ENCODE measurements at regions not wholly inside any gene's neighbourhood (a gene's known extent, or its start where the extent isn't known, plus 50 kb on each side); places are given as distances from the start of the nearest gene placed in this dataset.
"Not testable (repeated sequence)": the region's sequence is repeated elsewhere in the genome, so short reads cannot be mapped to it uniquely, and the experiment has no call there.

DNA sequence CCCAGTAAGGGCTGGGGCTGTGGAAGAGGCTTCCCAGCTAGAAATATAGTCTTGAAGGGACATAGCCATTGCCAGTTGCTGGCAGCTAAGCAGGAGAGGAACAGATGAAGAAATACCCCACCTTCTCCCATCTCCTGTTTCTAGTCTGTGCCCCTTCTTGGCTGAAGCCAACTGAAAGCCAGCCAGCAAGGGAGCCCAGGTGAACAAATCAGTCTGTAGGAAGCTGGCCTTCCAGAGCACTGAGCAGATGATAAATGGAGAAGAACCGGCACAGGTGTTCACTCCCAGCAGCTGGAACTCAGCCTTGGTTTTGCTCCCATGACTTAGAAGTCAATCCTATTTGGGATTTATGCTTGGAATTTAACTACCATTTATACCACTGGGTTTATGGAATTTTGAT lies 69.2 kb upstream of the DHX40 start:
- DNase-seq: no peak

DNA sequence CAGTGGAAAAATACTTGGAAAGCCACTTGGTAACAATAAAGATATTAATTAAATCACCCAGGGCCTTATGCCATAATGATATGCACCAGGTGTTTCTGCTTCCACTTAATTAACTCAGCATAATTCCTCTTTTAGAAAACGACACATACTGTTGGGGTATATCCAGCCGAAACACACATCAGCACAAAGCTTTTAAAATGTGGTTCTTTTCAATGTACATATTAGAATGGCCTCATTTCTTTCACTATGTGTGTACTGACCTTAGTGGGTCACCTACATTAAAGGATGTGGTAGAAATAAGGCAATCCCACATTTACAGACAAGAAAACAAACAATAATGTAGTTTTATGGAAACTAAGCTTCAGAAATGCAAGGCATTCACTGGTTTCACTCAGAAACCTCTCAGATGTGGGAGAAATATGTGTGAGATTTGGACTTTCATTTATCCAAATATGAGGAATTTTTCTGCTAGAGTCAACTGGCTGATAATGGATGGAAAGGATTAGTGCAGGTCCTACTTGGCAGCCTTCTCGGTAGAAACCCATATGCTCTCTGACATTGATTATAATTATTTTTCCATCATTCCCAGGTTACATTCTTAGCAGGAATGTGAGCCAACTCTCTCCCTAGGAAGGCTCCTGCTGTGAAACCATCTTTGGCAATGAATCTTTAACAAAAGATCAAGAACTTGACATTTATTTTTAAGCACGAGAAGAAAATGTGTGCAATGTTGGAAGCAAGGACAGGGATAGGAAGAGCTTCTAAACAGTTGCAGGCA lies 66.7 kb upstream of the DHX40 start:
- no peak for DNase-seq

DNA sequence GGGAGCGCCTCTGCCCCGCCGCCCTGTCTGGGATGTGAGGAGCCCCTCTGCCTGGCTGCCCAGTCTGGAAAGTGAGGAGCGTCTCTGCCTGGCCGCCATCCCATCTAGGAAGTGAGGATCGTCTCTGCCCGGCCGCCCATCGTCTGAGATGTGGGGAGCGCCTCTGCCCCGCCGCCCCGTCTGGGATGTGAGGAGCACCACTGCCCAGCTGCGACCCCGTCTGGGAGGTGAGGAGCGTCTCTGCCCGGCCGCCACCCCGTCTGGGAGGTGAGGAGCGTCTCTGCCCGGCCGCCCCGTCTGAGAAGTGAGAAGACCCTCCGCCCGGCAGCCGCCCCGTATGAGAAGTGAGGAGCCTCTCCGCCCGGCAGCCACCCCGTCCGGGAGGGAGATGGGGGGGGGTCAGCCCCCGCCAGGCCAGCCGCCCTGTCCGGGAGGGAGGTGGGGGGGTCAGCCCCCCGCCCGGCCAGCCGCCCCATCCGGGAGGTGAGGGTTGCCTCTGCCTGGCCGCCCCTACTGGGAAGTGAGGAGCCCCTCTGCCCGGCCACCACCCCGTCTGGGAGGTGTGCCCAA lies 65.2 kb upstream of the DHX40 start:
- not testable (repeated sequence) for DNase-seq

DNA sequence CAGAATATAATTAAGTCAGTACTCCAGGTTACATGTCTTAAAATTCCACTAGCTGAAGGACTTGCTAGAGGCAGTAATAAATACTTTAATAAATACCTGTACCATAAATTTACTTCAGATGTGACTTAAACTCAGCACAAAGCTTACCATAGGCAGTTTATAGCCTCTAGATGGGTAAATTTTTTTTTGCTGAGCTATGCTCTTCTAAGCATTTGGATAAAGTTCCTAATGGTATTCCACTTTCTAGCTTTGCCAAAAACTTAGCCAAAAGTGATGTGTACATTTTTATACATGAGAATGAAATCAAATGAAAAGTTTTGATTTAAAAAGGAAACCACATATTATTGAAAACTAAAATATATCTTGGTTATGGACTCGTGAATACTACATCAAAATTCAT lies 63.7 kb upstream of the DHX40 start:
- no peak for DNase-seq

DNA sequence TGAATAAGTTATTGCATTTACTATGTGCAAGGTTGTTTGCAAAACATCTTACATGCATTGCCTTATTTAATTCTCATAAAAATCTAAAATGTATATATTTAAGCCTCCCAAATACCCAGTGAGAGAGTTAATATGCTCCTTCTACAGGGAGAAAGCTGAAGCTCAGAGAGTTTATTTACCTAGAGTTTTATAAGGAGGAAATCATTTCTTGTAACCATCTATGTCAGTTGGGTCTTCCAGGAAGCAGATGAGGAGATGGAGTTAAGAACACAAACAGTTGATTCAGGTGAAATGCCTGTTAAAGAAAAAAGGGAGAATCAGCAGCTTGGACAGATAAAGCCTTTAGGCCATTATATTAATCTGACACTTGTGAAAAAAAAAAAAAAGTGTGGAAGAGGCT lies 62.6 kb upstream of the DHX40 start:
- DNase-seq: no peak

DNA sequence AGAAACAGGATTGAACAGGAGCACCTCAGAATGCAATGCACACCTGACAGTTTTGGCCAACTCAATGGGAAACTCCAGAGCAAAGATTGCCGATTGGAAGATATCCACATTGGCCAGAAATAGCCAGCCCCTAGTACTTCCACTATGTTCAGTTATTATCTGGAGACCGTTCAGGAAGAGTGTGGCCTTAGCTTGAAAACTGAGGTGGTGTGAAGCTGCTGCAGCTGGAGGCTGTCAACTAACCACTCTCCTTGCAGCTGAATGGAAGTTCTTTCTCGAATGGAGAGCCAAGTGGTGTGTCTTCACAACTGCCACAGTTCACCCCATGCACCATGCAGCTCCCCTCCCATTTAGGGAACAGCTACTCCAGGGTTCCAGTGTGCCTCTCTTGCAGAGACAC lies 61.9 kb upstream of the DHX40 start:
- no peak for DNase-seq

DNA sequence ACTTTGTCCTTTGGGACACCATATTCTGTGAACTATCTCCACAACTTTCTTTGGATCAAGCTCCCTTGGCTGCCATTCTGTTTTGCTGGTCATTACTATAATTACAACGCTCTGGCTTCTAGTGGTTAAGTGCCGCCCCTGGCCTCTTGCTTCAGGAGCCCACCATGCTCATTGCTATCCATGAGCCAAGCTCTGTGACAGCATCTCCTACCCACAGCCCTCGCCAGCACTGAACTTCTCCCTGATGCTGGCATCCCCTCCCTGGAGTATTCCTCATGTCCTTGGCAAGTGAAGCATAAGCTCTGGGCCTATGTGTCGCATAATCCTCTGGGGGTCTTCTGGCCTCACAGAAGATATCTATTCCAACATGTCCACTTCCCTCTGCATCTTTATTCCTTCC lies 60.6 kb upstream of the DHX40 start:
- no peak for DNase-seq

DNA sequence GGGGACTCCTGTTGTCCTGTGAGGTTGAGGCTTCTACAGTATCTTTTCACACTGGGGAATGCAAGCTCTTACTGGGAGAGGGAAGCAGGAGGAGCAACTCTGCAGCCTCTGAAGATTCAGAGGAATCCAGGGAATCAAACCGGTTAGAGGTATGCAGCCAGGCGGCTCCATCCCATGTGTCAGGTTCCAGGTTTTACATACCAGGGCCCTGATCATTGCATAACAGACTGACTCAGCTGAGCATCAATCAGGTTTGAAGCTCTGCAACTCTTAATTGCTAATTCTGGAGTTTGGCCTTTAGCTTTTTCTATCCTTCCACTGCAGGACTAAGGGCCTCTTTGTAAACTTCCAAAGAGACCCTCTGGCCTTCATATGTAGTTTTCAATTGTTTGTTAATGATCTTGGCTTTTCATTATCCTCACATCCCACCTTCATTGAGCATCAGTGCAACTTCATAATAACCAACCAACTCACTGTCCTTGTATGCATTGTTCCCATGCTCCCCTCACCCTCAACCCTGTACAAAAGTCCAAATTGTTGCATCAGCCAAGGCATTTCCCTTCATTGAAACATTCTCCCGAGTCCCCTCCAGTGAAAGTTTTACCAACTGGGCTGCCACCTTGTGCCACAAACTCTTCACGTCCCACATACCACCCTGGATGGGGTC lies 59.7 kb upstream of the DHX40 start:
- DNase-seq: no peak

DNA sequence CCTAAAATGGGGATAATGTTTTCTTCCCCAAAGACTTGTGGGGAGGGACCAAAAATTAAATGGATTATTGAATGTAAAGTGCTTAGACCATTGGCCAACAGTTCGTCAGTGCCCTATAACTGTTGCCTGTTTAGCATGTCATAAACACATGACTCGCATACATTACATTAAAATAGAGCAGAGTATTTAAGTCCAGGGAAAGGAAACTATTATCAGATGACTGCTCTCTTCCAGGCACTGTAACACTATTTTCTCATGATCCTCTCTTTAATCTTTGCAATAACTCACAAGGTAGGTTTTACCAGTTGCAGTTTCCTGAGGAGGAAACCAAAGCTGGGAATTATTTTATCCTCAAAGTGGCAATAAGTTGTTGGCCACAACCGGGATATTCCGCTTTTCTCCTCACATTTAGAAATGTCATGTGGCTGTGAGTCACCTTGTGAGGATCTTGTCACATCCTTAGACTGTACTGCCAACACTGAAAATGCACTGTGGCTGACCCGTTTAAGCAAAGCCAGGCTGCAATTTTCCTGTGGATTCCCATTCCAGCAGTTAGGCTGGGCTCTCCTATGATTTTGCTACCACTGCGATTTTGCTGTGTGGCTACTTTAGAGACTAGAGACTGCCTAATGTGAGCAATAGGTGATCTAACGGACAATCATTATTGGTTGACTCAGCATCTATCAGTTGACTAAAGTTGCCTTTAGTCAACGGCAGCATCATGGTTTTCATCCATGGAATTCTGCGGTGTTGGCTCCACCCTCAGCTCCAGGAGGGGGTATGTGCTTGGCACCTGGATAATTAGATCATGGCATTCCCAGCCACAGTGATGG lies 58.3 kb upstream of the DHX40 start:
- DNase-seq: no peak

DNA sequence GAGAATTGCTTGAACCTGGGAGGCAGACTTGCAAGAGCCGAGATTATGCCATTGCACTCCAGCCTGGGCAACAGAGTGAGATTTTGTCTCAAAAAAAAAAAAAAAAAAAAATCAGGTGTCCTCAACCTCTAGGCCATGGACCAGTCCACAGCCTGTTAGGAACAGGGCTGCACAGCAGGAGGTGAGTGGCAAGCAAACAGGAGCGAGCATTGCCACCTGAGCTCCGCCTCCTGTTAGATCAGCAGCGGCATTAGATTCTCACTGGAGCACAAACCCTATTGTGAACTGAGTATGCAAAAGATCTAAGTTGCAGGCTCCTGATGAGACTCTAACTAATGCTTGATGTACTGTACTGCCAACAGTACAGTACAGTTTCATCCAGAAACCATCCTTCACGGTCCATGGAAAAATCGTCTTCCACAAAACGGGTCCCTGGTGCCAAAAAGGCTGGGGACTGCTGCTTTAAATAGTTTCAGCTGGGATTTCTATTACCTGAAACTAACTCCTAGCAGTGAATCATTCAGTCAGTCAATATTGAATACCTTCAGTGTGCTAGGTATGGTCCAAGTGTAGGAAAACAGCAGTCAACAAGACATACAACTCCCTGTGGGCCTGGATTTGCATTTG lies 56.3 kb upstream of the DHX40 start:
- DNase-seq: no peak

DNA sequence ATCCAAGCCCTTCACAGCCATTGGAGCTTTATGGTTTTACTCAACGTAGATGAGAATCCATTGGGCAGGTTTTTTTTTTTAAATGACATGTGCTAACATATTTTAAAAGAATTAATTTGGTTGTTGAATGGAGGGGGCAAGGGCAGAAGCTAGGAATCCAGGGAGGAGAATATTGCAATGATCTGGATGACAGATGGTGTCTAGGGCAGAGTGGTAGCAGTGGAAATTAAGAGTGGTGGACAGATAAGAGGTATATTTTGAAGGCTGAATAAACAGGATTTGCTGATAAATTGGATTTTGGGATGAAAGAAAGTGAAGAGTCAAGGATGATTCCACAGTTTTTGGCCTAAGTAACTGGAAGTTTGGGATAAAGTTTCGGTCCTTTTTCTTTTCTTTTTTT lies 54.8 kb upstream of the DHX40 start:
- DNase-seq: no peak

DNA sequence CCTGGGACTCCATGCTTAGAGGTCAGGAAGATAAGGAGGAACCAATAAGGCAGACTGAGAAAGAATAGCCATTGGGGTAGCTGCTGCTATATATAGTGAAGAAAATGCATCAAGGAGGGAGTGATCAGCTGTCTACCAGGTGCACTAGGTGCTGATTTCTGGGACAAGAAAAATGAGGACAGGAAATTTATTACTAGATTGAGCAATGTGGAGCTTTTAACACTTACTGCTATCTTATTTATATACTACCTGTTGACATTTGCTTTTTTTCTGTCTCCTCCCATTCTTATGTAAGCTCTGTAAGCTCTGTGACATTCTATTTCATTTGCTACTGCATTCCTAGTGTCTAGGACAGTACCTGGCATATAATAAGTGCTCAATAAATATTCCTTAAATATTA lies 53.7 kb upstream of the DHX40 start:
- no peak for DNase-seq

DNA sequence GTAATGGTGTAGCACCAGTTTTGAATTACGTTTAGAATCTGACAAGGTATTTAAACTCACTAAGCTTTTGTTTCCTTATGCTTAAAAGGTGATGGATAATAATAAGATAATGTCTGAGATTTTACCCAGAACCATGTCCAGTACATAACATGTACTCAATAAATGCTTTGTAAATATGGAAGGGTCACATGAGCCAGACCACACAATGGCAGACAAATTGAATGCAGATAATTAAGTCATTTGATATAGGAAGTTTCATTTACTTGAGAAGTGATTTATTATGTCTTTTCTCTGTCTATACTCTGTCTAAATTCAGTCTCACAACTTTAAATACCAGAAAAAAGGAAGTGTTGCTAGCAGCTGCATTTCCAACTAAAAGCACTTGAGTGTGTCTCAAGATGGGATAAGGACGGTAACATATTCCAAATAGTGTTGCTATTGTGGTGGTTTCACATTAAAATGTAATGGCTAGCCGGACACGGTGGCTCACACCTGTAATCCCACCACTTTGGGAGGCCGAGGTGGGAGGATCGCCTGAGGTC lies 52.5 kb upstream of the DHX40 start:
- peak; percentile 62 for DNase-seq

DNA sequence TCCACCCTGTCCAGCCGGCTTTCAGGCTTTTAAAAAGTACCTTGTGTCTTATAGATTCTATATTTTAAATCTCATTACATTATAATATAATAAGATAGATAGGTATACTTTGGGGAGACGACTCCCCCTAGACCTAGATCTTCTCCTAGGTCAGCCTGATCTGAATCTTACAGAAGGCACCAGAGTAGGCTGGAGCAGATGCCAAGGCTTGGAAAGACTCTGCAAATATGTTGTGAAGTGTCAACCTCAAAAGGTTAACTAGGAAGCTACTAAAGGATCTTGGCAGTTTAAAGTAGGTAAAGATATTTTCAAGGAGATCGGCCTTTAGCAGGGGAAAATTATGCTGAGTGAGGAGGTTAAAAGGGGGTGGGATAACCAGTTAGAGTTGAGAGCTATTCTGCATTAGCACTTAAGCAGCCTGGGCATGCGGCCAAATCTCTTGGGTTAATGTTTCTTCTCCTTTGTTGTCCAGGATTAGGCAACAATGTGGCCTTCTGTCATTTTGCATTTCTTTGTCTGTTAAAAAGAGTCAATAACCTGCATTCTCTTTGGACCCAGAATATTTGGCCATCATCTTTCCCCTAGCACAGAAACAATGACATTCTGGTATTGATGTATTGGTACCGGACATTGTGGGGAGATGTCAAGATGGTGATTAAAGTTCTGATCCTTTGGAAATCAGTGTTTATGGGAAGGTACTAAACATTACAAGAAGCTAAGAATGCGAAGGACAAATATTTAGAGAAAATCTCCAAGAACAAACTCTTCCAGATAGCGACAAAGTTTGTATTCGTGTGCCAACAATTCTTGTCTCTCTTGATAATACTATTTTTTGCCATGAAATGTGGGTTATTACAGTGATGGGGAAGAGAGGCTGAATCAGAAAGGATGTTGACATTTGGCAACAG lies 51.2 kb upstream of the DHX40 start:
- peak; percentile 98 for DNase-seq
